ENCODE measurements at regions not wholly inside any gene's neighbourhood (a gene's known extent, or its start where the extent isn't known, plus 50 kb on each side); places are given as distances from the start of the nearest gene placed in this dataset.
"Not testable (repeated sequence)": the region's sequence is repeated elsewhere in the genome, so short reads cannot be mapped to it uniquely, and the experiment has no call there.

DNA sequence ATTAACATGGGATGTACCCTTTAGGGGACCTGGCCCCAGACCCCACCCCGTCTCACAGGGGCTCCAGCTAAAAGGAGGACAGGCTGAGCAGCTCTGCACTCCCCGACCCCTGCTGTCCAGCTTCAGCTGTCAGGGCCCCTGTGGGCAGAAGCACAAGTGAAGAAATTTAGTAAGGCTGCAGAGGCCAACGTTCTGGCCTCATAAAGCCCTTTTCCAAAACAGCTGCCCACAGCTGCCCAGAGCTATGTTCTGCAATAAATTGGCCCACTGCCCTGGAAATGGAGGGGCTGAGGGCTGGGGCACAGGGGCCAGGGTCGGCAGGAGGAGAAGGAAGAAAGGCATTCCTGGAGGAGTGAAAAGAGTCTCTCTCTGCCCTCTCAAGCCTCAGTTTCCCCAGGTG is 357.1 kb downstream of the BCL11B start:
- no peak for DNase-seq (ENCODE audit: low spot score)

DNA sequence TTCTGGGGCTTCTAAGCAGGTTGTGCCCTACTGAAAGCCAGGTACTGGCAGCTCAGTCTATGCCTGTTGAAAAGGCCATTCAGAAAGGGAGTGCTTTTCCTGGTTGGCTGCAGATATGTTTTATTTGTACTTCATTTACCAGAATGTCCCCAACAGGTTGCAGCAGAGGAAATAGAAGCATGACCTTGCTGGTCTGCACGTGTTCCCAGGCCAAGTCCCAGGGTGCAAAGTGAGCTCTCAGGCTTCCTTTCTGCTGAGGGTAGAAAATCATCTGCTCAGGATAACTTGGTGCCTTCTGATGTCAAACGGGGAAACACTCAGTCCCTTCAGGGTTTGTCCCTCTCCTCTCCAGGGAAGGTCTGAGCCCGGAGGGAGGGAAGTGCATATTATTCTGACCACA is 356.4 kb downstream of the BCL11B start:
- DNase-seq (ENCODE audit: low spot score) = no peak

DNA sequence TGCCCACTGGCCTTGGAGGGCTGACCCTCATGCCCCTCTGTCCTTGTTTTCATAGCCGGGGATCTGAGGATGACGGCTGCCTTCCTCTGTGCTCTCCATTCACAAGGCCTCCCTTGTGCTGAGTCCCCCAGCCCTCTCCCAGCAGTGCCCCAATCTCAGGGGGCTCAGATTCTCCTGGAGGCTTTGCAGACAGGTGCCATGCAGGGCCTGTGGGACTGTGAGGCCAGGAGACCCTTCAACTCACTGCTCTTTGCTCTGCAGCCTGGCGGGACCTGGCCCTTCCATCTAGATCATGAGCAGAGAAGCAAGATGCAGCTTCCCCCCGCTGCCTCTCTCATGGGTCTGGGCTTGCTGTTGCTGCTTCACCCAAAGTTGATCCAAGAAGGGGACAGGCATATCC is 356.0 kb downstream of the BCL11B start:
- no peak for DNase-seq (ENCODE audit: low spot score)

DNA sequence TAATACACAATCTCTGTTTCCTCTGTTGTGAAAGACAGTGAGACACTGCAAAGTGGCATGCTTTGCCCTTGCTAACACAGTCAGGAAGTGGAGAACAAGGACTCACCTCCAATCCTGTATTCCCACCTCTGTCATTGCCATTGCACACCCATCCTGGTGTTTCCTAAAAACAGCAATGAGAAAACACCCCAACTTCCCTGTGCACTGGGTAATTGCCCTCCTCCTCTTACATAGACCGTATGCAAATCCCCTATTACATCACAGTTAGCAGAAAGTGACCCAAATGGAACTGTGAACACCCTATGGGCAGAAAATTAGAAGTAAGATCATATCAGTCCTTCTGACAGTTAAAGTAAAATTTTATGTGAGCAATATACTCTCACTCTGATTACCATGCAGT is 355.5 kb downstream of the BCL11B start:
- no peak for DNase-seq (ENCODE audit: low spot score)

DNA sequence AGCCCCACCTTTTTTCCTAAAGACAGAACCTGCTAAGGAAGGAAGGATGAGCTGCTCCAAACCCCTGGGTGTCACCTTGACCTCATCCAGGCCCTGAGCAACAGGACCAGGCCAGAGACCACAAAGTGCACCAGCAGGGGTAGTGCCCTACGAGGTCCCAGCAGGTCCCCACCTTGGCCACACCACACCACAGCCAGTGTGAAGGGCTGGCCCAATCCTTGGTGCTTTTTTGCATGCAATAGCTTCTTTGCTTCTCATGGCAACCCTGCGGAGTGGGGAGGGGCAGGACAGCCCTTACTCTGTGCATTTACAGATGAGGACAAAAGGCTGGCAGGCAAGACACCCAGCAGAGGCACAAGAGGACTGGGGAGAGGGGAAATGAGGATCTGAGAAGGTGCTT is 352.6 kb downstream of the BCL11B start:
- no peak for DNase-seq (ENCODE audit: low spot score)

DNA sequence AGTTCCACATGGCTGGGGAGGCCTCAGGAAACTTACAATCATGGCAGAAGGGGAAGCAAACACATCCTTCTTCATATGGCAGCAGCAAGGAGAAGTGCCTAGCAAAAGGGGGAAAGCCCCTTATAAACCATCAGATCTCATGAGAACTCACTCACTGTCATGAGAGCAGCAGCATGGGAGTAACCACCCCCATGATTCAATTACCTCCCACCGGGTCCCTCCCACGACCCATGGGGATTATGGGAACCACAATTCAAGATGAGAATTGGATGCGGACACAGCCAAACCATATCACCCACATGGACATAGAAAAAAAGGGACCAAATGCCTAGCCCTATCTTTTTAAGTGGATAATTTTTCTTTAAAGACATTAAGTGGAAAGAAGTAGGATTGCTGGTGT is 350.7 kb downstream of the BCL11B start:
- DNase-seq (ENCODE audit: low spot score) = not testable (repeated sequence)

DNA sequence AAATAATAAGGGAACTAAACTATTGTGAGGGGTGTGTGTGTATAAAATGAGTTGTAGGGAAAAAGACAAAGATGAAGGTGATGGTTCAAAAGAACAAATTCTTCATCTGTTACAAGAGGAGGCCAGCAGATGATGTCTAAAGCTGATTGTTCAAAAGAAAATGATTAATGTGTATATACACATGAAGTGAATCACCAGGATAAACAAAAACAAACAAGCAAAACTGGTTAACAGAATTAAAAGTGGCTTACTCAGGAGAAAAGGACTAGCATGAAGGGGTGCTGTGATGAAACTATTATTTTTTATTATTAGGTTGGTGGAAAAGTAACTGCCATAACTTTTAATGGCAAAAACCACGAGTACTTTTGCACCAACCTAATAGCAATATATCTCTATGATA is 348.4 kb downstream of the BCL11B start:
- no peak for DNase-seq (ENCODE audit: low spot score)

DNA sequence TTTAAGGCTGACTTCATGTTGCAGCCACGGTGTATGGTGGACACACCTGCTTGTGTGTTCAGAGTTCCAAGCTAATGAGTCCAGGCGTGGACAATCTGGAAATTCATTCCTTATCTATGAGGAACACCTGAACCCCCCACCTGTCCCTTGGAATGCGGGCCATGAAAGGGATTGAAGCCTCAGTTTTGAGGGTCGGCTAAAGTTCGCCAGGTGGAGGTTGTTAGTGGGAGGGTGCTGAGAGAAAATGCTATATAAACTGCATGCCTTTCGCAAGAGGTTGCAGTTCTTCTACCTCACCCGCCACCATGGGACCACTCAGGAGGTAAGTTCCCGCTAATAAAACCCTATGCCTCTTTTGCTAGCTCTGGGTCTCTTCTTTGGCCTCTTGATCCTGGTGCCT is 348.0 kb downstream of the BCL11B start:
- no peak for DNase-seq (ENCODE audit: low spot score)

DNA sequence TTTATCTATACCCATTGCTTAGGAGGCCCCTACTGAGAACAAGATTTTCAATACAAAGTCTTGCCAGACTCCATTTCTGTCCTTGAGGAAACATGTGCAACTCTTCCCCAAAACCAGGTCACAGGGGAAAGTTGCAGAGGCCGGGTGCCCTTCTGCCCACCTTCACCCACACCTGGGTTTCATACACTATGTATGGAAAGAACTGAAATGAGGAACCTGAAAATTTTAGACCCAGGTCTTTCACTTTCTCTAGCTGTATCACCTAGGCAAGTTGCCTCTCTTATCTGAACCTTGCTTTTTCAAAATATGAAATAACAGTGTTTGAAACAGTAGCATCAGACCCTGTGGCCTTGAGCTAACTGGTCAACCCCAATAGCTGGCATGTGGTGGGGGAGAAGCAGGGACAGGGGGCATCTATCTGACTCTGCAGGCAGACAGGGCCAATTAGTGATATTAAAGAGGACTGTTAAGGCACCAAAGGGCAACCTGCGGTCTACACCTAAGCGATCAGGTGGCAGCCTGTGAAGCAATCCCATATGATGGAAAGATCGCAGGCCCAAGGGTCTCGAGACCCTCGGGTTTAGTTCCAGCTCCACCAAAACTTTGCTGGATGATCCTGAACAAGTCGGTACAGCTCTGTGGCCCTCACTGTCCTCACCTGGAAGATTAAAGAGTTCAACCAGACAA is 346.5 kb downstream of the BCL11B start:
- DNase-seq (ENCODE audit: low spot score) = no peak

DNA sequence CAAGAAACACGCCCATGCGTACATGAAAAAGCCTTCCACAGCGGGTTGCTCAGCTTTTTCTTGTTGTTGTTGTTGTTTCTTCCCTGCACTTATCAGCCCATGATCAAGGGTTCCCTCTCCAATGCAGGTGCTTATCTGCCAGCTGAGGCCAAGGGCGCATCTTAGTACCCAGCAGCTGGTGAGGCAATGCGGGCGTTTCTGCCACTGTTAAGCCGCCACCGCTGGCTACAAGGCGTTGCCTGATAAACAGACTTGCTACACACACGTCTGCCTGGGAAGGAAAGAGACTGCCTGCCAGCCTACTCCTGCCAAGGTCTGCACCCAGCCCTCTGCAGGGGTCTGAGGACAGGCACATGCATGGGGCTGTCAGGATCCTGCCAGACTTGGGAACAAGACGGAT is 345.9 kb downstream of the BCL11B start:
- DNase-seq (ENCODE audit: low spot score) = no peak

DNA sequence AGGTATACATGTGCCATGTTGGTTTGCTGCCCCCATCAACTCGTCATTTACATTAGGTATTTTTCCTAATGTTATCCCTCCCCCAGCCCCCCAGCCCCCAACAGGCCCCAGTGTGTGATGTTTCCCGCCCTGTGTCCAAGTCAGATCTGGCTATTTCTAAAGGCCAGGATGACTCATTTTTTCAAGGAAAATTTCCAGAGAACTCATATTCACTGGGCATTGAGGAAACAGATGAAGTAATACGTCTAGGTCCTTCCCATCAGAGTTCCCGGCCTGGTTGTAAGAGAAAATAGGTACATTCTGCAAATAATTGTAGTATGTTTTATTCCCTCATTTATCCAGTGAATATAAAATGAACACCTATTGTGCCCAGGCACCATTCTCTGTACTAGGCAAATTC is 345.2 kb downstream of the BCL11B start:
- peak; percentile 56 for DNase-seq (ENCODE audit: low spot score)

DNA sequence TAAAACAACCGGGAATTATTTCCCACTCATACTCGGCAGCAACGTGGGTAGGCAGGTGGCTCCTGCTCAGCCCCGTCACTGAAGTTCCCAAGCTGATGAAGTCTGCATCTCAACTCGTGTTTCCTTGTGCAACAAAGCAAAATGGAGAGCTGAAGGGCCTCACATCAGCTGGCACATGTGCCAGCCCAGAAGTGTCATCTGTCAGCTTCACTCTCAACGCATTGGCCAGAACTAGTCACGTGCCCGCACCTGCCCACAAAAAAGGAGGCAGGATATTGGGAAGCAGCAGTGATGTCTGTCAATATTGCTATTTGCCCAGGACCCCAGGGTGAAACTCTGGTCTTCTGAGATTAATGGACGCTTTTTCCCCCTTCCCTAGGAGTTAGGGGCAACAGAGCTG is 344.0 kb downstream of the BCL11B start:
- DNase-seq (ENCODE audit: low spot score) = no peak

DNA sequence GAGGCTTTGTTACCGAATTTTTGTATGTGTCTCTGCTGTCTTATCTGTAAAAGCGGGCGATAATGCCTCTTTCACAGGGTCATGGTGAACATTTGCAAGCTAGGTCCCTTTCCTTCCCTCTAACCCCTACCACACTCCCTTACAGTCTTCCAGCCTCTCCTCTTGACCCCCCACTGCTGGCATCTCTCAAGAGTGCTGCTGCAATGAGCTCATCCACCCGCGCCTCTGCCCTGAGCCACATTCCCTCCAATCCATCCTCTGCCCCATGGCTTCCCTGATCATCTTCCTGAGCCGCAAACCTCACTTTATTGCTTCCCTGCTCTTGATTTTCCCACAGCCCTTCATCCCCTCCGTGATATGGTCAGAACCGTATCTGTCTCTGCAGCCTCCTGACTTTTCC is 343.6 kb downstream of the BCL11B start:
- no peak for DNase-seq (ENCODE audit: low spot score)

DNA sequence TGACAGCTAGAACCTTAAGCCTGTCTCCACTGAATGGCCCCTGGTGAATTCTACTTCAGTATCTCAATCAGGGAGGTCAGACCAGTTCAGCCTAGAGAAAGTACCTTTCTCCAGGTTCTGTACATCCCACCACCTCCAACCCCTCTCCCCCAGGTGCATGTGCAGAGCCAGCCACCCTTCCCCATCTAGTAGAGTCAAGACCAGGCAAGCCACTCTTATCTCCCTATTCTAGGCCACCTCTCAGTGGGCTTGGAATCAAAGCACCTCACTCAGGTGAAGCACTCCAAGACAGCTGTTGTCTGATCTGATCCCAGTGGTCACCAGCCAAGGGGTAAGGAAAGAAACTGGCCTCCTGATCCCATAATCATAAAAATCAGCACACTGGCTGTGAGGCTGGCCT is 340.9 kb downstream of the BCL11B start:
- no peak for DNase-seq (ENCODE audit: low spot score)

DNA sequence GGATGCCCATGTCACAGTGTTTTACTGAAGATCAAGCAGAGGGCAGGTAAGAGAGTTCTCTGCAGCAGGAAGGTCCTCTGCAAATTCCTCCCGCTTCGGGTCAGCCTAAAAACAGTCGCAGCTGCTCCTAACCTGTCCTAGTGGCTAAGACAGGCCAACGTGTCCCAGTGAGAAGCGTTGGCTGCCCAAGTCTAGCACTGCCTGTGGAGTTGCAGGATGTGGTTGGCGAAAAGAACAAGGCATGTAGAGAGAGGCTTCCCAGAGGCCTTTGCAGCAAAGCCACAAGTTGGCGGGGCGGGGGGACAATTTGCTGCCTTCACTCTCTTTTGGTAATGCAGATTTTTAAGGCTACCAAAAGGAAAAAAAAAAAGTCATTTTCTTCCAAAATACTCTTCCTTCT is 340.1 kb downstream of the BCL11B start:
- DNase-seq (ENCODE audit: low spot score) = no peak

DNA sequence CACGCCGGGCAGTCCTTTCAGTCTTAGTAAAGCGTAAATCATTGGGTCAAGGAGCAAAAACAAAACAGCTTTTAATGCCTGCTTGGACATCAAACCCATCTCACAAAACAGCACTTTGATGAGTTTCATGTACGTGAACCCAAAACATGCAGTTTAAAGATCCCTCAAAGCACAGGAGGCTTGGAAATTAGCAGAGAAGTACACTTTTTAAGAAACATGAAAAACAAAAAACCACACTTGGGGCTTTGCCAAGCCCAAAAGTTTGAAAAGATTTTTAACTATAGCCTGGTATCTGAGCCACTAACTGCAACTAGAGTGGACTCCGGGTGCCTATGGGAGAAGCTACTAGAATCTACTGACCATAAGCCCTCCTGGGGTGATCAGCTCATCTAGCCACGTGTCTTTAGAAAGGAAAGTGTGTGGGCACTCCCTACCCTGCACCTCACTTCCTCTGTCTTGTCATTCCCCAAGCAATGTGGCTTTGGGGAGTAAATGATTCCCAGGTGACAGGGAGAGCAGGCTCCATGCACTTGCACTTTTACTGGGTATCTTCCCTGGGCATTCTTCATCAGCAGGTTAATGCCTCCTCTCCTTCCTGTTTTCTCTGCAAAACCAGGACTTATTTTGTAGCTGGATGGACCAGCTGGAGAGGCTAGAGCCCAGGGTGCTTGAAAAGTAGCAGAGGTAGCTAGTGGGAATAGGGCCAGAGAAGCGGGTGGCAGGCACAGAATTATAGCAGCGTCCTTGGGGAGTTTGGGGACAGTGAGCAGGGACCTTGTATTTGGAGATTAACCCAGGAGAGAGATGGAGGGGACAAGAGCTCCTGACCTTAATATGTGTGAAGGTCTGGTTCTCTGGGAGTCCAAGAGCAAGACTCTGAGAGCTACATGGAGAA is 339.3 kb downstream of the BCL11B start:
- DNase-seq (ENCODE audit: low spot score) = no peak

DNA sequence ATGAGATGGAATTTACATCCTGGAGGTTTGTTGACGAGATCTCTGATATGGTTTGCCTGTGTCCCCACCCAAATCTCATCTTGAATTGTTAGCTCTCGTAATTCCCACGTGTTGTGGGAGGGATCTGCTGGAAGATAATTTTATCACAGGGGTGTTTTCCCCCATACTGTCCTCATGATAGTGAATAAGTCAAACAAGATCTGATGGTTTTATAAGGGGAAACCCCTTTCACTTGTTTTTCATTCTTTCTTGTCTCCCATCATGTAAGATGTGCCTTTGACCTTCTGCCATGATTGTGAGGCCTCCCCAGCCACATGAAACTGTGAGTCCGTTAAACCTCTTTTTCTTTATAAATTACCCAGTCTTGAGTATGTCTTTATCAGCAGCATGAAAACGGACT is 337.4 kb downstream of the BCL11B start:
- not testable (repeated sequence) for DNase-seq (ENCODE audit: low spot score)

DNA sequence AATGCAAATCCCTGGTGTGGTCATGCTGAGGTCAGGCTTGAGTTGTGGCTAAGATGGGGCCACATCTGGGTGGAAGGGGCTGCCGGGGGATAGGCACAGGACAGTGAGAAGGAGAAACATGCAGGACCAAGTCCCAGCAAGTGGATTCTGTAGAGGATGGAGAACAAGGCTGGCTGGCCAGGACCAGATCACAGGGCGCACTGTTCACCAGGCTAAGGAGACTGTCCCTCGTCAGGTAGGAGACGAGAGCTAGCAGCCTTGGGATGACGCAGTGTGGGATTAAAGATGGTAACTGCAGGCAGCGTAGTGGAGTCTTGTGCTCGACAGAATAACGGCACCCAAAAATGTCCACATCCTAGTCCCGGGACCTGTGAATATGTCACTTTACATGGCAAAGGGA is 336.1 kb downstream of the BCL11B start:
- no peak for DNase-seq (ENCODE audit: low spot score)

DNA sequence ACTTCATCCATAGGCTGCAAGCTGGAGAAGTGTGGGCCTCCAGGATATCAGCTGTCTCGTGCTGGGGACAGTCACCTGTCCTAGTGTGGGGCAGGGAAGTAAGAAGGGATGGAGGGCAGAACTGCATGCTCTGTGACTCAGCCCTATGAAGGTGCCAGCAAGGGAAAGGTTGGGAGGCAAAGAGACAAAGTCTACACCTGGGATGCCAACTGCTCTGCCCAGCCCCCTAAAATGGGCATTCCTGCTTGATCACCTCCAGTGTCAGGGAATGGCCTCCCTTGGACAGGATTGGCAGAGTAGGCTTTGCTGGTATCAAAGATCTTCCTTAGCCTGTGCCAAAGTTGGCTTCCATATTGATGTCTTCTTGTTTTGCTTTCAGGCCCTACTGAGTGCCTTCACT is 335.0 kb downstream of the BCL11B start:
- DNase-seq (ENCODE audit: low spot score) = no peak

DNA sequence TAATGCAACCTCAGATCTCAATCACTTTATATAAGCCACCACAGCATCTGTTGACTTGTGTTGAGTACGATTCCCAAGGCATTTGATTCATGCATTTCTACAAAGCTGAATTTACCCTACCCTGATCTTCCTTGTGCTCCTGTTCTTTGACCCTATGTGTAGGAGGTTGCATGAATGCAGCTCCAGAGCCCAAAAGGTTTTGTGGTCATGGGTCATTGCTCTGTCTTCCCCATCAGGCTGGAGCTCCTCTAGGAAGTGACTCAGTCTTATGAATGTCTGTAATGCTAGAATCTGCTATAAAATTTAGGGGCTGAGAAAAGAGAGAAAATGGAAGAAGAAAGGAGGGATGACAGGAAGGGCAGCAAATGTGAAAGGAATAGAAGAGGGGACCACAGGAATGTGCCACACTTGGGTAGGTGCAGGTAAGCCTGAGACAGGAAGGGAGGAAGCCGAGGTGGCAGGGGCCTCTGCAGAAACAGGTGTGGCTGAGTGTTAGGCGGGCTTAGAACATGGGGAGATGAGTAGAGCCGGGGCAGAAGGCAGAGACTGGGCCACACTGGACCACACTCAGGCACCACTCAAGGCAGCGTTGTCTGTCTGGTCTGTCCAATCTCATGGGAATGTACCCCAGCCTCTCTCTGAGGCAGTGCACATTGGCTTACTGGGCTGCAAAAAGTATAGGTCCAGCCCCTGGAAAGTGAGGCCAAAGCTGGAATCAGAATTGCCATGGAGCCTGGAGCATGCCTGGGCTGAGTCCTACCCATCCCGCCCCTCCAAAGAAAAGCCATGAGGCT is 334.1 kb downstream of the BCL11B start:
- no peak for DNase-seq (ENCODE audit: low spot score)

DNA sequence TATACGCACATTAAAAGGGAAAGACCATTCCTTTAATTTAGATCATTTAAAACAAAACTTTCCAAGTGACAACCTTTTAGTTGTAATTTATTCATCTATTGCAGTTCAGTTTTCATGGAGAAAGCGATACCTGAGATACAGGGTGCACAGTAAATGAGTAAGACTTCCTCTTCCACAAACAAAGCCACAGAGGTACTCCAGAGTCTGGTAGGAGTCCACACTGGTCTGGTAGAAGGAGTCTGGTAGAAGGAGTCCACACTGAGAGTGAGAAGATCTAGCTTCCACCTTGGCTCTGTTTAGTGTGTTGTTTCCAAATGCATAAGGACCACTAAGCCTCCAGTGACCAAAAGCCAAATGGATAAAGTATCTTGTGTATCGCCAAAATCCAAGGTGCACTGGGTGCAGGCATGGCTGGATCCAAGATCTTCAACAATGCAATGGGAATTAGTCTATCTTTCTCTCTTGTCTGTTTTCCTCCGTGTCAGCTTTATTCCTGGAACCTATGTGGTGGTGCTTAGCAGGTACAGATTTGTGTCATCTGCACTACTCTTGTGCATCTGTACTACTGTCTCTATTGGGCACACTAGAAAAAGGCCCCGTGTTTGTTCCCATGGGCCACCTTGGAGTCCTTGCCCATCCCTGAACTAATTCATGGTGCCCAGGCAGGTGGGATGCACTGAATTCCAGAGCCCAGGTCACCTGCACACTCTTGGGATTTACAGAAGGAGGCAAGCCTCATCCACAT is 331.1 kb downstream of the BCL11B start:
- DNase-seq (ENCODE audit: low spot score) = no peak

DNA sequence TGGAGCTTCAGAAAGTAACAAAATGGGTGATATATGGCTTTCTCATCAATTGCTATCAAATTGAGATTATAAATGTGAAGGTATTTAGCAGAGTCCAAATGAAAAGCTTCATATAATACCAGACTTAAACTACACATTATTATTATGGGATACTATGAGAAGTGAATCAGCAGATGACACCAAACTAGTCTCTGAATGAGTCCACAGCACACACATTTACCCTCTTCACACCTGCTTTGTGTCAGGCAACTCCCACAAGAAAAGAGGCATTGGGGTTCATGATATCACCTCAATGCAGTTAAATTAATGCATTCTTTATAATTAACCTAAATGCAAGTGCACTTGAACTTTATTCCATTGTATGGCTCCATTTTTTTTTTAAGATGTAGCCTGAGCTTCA is 330.5 kb downstream of the BCL11B start:
- DNase-seq (ENCODE audit: low spot score) = no peak

Data from AG08395 (cell line).